22Rv1 (cell line): ENCODE measurements at regions not wholly inside any gene's neighbourhood (a gene's known extent, or its start where the extent isn't known, plus 50 kb on each side); places are given as distances from the start of the nearest gene placed in this dataset.

Experiments
- H3K27ac ChIP-seq: fragments of 450-650 bp; 2 replicates; pipeline ENCODE4 v1.5.1; 2017
- CTCF ChIP-seq: fragments of 450-650 bp; IDR thresholded peaks from 2 replicates; pipeline ENCODE4 v1.5.1; 2017; ENCODE audit warnings: mild to moderate bottlenecking
- ZFX ChIP-seq: fragments of 450-650 bp; IDR thresholded peaks from 2 replicates; pipeline ENCODE4 v1.6.1; 2017; ENCODE audit warnings: antibody characterized with exemption, borderline replicate concordance

DNA sequence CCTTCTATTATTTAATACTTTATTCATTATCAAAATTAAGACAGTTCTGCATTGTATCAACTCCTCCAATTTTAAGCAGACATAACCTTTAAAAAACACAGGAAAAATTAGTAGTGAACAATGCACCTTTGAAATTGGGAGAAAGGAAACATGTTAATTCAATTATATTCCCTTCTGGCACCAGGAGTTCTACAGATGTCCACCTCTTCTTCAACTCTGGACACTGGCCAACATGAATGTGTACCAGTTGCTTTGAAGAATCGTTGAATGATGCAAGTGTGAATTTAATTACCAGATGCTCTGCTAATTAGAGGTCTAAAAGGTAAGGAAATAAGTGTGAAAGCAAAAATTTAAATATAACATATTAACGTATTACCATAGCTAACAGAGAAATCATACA, 206.7 kb upstream of the IGFBP3 start:
- TF ChIP-seq CTCF (no peak), ZFX (no peak)
- no peak overlapping the region for H3K27ac ChIP-seq

DNA sequence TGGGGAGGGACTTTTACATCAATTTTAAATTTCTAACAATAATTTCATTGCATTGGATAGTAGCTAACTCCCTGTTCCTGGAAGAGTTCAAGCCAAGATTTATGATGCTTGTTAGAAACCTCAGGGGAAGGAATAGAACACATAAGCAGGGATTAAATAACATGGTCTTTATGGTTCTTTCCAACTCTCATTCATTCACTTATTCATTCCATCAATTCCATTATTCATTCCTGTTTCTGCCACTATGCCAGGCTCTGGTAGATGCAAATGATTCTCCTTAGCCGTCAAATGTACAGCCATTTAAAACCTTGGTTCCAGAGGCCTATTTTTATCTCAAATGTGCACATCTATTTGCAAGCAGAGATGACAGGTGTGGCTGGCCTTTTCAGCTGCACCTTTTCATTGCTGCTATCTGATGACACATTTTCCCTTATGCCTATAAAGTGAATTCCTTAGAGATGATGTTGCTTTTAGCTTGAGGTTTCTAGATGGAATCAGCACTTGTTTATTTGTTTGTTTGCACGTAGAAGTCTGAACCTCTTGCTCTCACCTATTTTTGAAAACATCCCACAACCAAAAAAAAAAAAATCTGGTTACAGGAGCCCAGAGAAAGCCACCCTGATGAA, 205.7 kb upstream of the IGFBP3 start:
- no peak for TF ChIP-seq CTCF
- TF ChIP-seq ZFX = no peak
- H3K27ac ChIP-seq = no peak overlapping the region

DNA sequence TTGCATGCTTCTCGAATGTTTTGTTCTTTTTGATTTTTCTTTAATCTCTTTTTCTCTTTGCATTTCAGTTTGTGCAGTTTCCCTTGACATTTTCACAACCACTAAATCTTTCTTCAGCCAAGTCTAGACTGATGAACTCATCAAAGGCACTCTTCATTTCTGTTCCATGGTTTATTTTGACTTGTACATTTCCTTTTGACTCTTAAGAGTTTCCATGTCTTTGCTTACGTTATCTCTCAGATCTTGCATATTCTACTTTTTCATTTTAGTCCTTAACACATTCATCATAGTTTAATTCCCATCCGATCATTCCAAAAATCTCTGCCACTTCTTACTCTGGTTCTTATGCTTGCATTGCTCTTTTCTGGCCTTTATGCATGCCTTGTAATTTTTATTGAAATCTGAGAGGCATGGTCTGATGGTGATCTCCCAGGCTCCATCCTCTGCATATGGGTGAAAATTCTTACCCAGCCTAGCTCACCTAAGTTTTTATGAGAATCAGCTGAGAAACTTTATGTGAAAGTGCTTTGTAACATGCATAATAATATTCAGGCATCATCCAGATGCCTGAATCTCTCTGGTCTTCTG, 202.8 kb upstream of the IGFBP3 start:
- H3K27ac ChIP-seq = no peak overlapping the region
- TF ChIP-seq CTCF (no peak), ZFX (no peak)

GRCh38 chr7:46115410-46115809, 194.3 kb upstream of the IGFBP3 start:
- TF ChIP-seq ZFX (no peak), CTCF (no peak)
- no peak overlapping the region for H3K27ac ChIP-seq

DNA sequence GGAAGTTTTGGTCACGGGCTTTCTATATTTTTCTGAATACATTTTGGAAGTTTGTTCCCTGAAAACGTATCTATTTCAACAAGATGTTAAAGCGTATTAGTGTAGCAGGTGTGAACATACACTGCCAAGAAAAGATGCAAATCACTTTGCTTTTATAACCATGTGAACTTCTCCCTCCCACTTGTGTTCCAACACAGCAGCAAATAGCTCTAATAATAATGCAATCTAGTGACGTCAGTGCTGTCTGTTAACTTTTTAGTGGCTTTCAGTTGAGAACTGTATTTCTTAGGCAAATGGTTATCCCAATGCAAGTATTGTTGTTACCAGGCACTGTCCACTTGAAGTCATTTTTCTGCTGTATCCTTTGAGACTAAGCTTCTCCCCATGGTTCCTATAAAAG, 188.4 kb upstream of the IGFBP3 start:
- TF ChIP-seq ZFX (no peak), CTCF (no peak)
- H3K27ac ChIP-seq = no peak overlapping the region

- no peak for TF ChIP-seq CTCF
- no peak for TF ChIP-seq ZFX
Observed at GRCh38 chr7:46108272-46108671, 187.2 kb upstream of the IGFBP3 start.

GRCh38 chr7:46107610-46108217, 186.6 kb upstream of the IGFBP3 start:
- TF ChIP-seq ZFX (no peak), CTCF (no peak)
- no peak overlapping the region for H3K27ac ChIP-seq

More at GRCh38 chr7:46108272-46108671, 187.2 kb upstream of the IGFBP3 start:
- H3K27ac ChIP-seq = no peak overlapping the region
